Fibroblast of lung (primary cell): ENCODE measurements at regions not wholly inside any gene's neighbourhood (a gene's known extent, or its start where the extent isn't known, plus 50 kb on each side); places are given as distances from the start of the nearest gene placed in this dataset.

Source experiments
- EZH2 ChIP-seq: IDR thresholded peaks from 2 replicates; pipeline ENCODE4 v1.5.1; 2012; ENCODE audit warnings: low read length, control low read depth, mild to moderate bottlenecking; ENCODE audit errors: missing control alignments
- TF ChIP-seq, protein P1 (sequence below), 2 donors: IDR thresholded peaks in 1 of 2; conservative IDR thresholded peaks in 1 of 2; 1 replicate in 1 of 2; 2 replicates in 1 of 2; pipeline ENCODE4 v1.5.1; 2011 to 2012; ENCODE audit warnings: low read length in 2 of 2, control low read depth in 1 of 2, inconsistent platforms in 1 of 2, low read depth in 1 of 2, mild to moderate bottlenecking in 1 of 2

- TF ChIP-seq, protein P1, sequence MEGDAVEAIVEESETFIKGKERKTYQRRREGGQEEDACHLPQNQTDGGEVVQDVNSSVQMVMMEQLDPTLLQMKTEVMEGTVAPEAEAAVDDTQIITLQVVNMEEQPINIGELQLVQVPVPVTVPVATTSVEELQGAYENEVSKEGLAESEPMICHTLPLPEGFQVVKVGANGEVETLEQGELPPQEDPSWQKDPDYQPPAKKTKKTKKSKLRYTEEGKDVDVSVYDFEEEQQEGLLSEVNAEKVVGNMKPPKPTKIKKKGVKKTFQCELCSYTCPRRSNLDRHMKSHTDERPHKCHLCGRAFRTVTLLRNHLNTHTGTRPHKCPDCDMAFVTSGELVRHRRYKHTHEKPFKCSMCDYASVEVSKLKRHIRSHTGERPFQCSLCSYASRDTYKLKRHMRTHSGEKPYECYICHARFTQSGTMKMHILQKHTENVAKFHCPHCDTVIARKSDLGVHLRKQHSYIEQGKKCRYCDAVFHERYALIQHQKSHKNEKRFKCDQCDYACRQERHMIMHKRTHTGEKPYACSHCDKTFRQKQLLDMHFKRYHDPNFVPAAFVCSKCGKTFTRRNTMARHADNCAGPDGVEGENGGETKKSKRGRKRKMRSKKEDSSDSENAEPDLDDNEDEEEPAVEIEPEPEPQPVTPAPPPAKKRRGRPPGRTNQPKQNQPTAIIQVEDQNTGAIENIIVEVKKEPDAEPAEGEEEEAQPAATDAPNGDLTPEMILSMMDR (conservative IDR thresholded peaks at IDR 0.05 in 1 of 2, IDR thresholded peaks at IDR 0.05 in 1 of 2; ENCODE audit: low read depth in 1 of 2, low read length in 2 of 2), result no peak
- TF ChIP-seq EZH2, result no peak
Observed at GRCh38 chr16:88301431-88301830, 81.3 kb upstream of the ZNF469 start.
